ENCODE measurements at regions not wholly inside any gene's neighbourhood (a gene's known extent, or its start where the extent isn't known, plus 50 kb on each side); places are given as distances from the start of the nearest gene placed in this dataset.

DNA sequence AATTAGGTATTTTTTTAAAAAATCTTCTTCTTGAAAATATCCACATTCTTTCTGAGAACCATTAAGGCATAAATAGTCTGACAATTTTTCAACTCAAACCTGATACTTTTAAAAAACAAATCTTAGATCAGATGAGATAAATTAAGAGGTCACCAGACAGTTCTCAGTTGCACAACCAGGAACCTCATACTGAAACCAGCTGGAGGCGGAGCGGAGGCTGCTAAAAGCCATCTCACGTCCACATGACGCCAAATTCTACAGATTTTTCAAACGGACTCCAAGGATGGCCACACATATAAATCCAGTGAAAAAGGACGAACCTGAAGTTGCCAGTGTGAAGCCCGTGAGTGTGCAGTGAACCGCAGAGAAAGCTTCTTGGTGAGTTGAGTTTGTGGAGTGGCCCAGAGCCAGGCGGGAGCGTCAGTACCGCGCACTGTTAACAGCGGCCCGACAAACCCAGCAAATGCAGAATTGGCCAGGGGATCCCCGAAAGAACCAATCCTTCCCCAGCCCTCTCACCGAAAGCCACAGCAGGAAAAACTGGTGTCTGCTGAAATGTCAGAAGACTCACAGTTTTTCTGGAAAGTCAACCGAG is 53.1 kb upstream of the BBS5 start:
- no peak for DNase-seq

DNA sequence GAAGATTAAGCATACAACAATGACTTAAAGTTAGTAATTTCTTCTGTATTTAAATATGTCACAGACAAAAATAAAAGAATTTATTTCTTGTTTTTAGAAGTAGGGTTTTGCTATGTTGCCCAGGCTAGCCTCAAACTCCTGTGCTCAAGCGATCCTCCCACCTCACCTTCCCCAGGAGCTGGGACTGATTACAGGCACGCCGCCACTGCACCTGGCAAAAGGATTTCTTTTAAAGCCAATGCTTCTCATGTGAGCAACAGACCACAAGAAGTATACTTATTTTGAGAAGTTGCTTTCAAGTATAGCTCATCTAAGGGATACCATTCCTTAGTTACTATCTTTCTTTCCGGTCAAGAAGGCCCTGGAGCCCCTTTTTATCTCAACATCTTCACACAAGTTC is 57.2 kb upstream of the BBS5 start:
- DNase-seq = no peak

DNA sequence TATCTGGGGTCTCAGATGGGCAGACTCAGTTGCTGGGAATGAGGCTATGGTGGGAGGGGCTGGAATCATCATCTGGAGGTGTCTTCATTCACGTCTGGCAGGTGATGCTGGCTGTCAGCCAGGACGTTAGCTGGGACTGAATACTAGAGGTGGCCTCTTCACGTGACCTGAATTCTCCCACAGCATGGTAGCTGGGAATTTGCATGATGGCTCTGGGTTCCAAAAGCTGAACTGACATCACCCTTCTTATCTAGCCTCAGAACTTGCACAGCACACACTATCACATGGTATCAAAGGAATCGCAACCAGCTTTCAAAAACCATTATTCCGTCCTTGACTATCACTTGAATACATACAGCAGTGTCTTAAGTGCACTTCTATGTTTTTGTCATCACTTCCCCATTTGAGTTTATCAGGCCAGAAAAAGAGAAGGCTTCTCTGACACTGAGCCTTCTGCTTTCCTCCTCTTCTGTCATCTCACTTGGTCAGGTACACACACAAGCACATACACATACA is 53.0 kb upstream of the LRP2 start:
- DNase-seq = peak; percentile 3

Measured in NCI-H2171 (cell line).